GM10266 (cell line): ENCODE measurements at regions not wholly inside any gene's neighbourhood (a gene's known extent, or its start where the extent isn't known, plus 50 kb on each side); places are given as distances from the start of the nearest gene placed in this dataset.

Experiments used
- DNase-seq: peaks from one replicate; pipeline ENCODE4 v3.0.0; 2012; ENCODE audit errors: extremely low spot score
- TF ChIP-seq, protein P1 (sequence below): IDR thresholded peaks from 2 replicates; pipeline ENCODE4 v1.5.1; 2012; ENCODE audit warnings: mild to moderate bottlenecking, low read depth; ENCODE audit not compliant: control insufficient read depth, insufficient read depth; ENCODE audit errors: missing control alignments

DNA sequence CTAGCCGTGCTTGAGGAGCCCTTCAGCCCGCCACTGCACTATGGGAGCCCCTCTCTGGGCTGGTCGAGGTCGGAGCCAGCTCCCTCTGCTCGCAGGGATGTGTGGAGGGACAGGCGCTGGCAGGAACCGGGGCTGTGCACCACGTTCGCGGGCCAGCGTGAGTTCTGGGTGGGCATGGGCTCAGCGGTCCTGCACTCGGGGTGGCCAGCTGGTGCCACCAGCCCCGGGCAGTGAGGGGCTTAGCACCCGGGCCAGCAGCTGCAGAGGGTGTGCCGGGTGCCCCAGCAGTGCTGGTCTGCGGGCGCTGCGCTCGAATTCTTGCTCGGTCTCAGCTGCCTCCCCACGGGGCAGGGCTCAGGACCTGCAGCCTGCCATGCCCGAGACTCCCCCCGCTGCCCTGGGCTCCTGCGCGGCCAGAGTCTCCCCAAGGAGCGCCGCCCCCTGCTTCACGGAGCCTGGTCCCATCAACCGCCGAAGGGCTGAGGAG lies 90.8 kb upstream of the NRG3 start:
- no peak for DNase-seq
- TF ChIP-seq, protein P1, sequence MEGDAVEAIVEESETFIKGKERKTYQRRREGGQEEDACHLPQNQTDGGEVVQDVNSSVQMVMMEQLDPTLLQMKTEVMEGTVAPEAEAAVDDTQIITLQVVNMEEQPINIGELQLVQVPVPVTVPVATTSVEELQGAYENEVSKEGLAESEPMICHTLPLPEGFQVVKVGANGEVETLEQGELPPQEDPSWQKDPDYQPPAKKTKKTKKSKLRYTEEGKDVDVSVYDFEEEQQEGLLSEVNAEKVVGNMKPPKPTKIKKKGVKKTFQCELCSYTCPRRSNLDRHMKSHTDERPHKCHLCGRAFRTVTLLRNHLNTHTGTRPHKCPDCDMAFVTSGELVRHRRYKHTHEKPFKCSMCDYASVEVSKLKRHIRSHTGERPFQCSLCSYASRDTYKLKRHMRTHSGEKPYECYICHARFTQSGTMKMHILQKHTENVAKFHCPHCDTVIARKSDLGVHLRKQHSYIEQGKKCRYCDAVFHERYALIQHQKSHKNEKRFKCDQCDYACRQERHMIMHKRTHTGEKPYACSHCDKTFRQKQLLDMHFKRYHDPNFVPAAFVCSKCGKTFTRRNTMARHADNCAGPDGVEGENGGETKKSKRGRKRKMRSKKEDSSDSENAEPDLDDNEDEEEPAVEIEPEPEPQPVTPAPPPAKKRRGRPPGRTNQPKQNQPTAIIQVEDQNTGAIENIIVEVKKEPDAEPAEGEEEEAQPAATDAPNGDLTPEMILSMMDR: no peak

DNA sequence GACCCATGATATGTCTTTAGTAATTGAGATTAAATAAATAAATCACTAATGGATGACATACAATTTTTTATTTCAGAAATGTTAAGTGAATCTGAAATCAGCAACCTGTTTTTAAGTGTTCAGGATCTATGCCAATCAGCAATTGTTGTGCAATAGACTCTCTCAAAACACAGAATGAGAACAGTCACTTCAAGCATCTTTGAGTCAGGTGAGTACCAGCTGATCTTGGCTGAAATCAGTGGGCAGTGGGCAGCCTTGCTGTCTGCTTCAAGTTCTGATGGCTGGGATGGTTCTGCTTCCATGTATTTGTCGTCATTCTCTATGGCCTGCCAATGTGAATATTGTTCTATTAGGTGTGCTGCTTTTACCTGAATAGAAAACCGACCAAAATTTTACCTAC lies 82.3 kb upstream of the NRG3 start:
- no peak for DNase-seq
- TF ChIP-seq, protein P1: no peak

DNA sequence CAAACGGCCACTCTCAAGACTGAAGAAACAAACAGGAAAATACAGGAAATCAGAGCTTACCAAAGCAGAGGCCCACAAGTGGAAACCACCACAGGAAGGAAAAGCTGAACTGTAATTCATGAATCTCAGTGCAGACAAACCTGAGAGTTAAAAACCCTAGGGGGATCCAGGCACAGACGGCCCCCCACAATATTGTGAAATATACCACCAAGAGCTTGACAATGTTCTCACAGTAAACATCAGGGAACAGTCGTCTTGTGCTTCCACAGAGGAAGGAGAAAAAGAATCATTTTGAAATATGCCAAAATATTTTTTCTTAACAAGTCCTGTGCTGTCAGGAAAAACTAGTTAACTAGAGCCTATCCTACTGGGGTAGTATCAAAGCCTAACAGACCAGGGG lies 68.2 kb upstream of the NRG3 start:
- no peak for DNase-seq
- TF ChIP-seq, protein P1: no peak

DNA sequence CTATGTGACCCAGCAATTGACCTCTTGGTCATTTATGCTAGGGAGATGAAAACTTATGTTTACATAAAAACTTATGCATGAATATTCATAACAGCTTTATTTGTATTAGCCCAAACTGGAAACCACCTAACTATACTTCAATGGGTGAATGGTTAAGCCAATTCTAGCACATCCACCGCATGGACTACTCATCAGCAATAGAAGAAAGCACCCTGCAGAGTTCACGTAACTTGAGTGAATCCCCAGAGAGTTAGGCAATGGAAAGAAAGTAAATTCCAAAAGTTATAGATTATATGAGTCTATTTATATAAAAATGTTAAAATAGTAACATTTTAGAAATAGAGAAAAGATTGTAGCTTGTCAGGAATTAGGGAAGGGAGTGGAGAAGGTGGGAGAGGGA lies 60.2 kb upstream of the NRG3 start:
- DNase-seq: no peak
- TF ChIP-seq, protein P1: no peak

DNA sequence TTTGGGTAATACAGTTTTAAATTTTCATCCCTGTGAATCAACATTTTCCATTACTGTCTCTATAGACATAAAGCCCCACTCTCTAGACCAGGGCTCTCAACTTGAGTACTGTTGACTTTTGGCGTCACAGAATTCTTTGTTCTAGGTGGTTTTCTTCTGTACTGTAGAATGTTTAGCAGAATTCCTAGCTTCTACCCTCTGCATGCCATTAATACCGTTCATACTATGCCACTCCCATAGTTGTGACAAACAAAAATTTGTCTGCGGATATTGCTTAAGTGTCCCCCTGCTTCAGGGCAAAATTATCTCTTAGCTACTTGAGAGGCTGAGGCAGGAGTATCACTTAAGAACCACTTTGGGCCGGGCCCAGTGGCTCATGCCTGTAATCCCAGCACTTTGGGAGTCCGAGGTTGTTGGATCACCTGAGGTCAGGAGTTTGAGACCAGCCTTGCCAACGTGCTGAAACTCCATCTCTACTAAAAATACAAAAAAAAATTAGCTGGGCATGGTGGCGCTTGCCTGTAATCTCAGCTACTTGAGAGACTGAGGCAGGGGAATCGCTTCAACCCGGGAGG lies 57.3 kb upstream of the NRG3 start:
- no peak for DNase-seq
- TF ChIP-seq, protein P1: no peak

DNA sequence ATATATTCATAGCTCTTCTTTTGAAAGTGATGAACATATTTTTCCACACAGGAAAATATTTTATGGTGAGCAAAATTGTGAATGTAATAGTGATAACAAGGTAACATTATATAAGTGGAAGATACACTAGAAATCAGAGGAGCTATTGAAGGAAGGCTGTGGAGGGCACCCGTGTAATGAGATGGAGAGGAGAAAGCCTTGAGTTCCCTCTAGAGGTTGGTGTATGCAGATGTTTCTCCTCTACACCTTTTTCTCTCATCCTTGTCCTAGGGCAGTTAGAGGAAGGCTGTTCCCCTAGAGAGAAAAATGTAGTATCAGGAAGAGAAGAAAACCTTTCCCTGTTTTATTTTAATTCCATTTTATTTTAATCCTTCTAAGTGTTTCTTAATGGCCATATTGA lies 54.6 kb upstream of the NRG3 start:
- no peak for DNase-seq
- TF ChIP-seq, protein P1: no peak
